Rectal smooth muscle tissue (tissue), 1 donor: ENCODE measurements at regions not wholly inside any gene's neighbourhood (a gene's known extent, or its start where the extent isn't known, plus 50 kb on each side); places are given as distances from the start of the nearest gene placed in this dataset.
"Not testable (repeated sequence)": the region's sequence is repeated elsewhere in the genome, so short reads cannot be mapped to it uniquely, and the experiment has no call there.

Experiments used
- H3K27ac ChIP-seq: one replicate; pipeline ENCODE4 v1.7.0; 2013; ENCODE audit warnings: low read depth, low read length, inconsistent platforms
- H3K27me3 ChIP-seq: one replicate; pipeline ENCODE4 v1.7.0; 2013; ENCODE audit warnings: low read length; ENCODE audit not compliant: control insufficient read depth, insufficient read depth
- H3K36me3 ChIP-seq: one replicate; pipeline ENCODE4 v1.7.0; 2013; ENCODE audit warnings: low read length; ENCODE audit not compliant: control insufficient read depth, insufficient read depth
- H3K4me1 ChIP-seq: one replicate; pipeline ENCODE4 v1.7.0; 2013; ENCODE audit warnings: low read length; ENCODE audit not compliant: control insufficient read depth, insufficient read depth
- H3K4me3 ChIP-seq: one replicate; pipeline ENCODE4 v1.7.0; 2013; ENCODE audit warnings: low read length
- H3K9ac ChIP-seq: one replicate; pipeline ENCODE4 v1.7.0; 2013; ENCODE audit warnings: low read length

DNA sequence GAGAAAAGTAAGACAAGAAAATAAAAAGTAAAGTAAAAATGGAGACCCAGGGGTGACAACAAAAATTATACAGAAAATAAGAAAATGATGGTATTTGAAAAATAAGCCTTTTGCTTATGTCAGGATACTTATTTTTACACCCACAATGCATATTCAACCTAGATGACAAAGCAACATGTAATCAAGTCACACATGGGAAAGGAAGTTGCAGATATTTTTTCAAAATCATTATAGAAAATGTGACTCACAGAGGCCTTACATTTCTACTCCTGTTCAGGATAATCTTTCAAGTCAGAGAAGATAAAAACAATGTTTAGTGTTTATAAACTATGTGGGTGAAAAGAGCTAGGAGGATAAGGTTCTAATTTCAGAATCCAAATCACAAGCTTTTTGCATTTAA, 275.3 kb upstream of the UBE2E3 start:
- H3K9ac ChIP-seq: no peak overlapping the region
- H3K27me3 ChIP-seq: no peaks in the 10 kb centered on the region
- H3K4me1 ChIP-seq: no peaks in the 10 kb centered on the region
- no peaks in the 10 kb centered on the region for H3K36me3 ChIP-seq
- H3K27ac ChIP-seq: no peak overlapping the region
- no peak overlapping the region for H3K4me3 ChIP-seq

DNA sequence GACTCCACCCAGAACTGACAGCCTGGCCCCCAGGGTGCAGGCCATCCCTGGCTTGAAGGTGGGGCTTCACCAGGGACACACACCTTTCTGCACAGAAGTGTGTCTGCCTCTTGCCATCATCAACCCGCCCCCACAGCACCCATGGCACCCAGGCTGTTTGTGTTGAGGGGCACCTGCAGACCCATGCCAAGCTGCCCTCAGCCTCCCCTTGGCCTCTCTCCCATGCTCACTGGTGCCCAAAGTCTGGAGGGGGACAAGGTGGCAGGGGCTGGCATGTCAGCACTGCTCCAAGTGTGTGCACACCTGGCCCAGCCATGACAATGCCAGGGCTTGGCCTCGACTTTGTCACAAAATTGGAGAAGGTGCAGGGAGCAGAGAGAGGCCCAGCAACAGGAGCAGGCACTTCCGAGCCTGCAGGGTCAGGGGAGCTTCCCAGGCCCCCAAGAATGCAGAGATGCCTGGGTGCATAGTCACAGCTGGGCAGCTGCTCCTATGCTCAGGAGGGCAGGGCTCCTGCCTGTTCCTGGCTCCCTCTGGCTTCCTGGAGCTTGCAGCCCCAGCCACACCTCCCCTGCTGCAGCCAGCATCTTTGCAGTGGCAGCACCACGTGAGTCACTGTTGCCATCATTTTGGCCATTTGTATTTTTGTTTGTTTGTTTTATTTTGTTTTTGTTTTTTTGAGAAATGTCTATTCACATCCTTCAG, 280.6 kb upstream of the UBE2E3 start:
- peaks cover 4% of the 10 kb centered on the region for H3K4me1 ChIP-seq
- no peak overlapping the region for H3K4me3 ChIP-seq
- no peaks in the 10 kb centered on the region for H3K36me3 ChIP-seq
- H3K27ac ChIP-seq: no peak overlapping the region
- no peak overlapping the region for H3K9ac ChIP-seq
- no peaks in the 10 kb centered on the region for H3K27me3 ChIP-seq

DNA sequence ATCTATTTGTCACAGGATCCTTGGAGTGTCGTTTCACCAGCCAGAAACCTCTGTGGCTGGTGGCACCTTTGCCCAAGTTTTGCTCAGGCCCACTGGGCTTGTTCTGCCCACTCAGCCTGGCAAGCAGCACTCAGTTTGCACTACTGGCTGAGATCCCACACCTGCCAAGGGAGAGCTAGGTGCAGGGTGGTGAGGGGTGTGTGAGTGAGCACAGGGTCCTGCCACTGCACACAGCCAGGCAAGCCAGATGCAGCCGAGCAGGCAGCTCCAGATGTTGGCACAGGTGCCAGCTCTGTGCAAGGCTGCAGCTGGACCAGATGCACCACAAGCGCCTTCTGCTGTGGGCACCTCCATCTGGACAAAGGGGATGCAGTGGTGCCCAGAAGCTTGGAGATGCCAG, 281.7 kb upstream of the UBE2E3 start:
- Histone ChIP-seq H3K27me3 (no peaks in the 10 kb centered on the region), H3K36me3 (no peaks in the 10 kb centered on the region), H3K4me3 (no peak overlapping the region), H3K9ac (no peak overlapping the region), H3K4me1 (peaks cover 6% of the 10 kb centered on the region), H3K27ac (no peak overlapping the region)

DNA sequence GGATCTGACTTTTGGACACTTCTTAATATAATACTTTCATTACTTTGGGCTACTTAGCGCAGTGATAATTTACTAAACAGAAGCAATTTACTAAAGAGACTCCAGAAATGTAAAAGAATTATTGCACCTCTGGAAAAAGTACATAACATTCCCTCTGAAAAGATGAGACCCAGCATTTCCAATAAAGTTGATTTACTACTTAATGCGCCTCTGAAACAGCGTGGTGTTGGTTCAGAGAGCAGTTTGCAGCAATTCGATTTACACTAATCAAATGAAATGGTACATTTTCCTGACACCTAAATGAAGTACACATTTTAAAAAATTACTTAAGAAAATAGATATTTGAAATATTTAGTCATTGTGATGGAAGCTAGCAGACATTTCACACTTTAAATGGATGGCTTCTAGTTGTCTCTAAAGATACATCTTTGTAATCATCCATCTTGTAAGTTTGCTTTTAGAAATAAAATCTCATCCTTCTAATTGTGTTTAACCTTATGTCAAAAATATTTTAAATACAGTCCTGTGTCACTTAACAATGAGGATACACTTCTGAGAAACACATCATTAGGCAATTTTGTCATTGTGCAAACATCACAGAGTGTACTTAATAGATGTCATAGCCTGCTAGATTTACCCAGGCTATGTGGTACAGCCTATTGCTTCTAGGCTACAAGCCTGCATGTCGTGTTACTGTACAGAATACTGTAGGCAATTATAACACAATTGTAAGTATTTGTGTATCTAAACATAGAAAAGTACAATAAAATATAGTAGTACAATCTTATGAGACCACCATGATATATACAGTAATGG, 284.6 kb upstream of the UBE2E3 start:
- Histone ChIP-seq H3K4me1 (peaks cover 6% of the 10 kb centered on the region), H3K27me3 (no peaks in the 10 kb centered on the region), H3K27ac (no peak overlapping the region), H3K9ac (no peak overlapping the region), H3K4me3 (no peak overlapping the region), H3K36me3 (no peaks in the 10 kb centered on the region)

DNA sequence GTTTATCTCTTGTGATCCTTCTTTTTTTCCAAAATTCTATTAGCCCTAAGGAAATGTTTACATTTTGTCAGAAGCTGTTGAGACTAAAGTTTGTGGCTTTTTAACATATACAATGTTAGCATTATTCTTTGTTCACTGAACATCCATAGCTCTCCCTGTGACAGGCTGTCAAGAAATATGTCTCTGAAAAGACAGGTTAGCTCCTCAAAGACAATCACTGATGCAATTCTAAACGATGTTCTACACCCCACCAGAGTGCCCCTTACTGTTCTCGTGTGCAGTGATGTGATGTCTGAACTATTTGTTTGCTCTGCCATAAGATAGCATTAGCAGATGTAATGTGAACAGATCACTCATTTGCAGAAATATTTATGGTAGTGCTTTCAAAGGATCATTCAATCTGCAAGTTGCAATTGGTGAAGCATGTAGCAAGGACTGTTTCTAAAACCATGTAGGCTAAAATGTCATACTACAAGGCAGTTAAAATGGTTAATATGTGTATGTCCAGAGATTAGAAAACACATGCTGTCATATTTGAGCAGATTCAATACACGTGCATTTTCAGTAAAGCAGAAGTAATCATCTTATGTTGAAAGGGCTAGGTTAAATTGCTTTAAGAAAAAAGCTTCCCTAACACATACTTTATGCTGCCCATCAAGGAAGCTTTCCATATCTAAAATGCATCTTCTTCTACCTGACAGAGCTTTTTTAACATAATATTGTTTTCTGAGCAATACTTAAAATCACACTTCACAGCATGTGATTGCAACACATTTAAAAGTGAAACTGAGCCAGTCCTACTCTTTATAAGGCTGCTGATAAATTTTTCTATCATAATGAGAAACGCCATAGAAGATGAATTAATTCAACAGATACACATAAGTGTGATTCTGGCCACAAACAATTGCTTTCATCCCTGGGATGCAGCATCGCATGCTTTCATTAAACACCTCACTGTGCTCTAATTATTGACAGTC, 285.7 kb upstream of the UBE2E3 start:
- Histone ChIP-seq H3K27ac (no peak overlapping the region), H3K4me3 (no peak overlapping the region), H3K27me3 (no peaks in the 10 kb centered on the region), H3K36me3 (no peaks in the 10 kb centered on the region), H3K4me1 (peaks cover 6% of the 10 kb centered on the region), H3K9ac (no peak overlapping the region)

DNA sequence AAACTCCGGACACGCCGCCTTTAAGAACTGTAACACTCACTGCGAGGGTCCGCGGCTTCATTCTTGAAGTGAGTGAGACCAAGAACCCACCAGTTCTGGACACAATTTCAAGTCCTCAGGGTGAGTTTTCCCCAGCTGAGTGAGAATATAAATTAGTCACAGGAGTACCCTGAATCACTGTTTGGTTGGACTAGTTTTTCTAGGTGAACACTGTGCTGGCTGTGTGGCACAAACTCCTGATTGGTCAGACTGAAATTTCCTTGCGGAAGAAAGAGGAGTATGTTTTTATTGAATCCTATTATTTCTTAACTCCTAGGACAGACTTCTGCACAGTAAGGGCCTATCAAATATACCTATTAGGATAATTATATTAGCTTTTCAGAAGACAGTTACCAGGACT, 288.1 kb upstream of the UBE2E3 start:
- no peak overlapping the region for H3K9ac ChIP-seq
- no peak overlapping the region for H3K4me3 ChIP-seq
- H3K27me3 ChIP-seq: no peaks in the 10 kb centered on the region
- H3K4me1 ChIP-seq: peaks cover 6% of the 10 kb centered on the region
- no peak overlapping the region for H3K27ac ChIP-seq
- H3K36me3 ChIP-seq: no peaks in the 10 kb centered on the region

DNA sequence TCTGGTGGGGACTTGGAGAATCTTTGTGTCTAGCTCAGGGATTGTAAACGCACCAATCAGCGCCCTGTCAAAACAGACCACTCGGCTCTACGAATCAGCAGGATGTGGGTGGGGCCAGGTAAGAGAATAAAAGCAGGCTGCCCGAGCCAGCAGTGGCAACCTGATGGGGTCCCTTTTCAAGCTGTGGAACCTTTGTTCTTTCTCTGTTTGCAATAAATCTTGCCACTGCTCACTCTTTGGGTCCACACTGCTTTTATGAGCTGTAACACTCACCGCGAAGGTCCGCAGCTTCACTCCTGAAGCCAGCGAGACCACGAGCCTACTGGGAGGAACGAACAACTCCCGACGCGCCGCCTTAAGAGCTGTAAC, 288.6 kb upstream of the UBE2E3 start:
- not testable (repeated sequence) for H3K27ac ChIP-seq, H3K4me1 ChIP-seq, H3K27me3 ChIP-seq, H3K9ac ChIP-seq, H3K4me3 ChIP-seq, H3K36me3 ChIP-seq

DNA sequence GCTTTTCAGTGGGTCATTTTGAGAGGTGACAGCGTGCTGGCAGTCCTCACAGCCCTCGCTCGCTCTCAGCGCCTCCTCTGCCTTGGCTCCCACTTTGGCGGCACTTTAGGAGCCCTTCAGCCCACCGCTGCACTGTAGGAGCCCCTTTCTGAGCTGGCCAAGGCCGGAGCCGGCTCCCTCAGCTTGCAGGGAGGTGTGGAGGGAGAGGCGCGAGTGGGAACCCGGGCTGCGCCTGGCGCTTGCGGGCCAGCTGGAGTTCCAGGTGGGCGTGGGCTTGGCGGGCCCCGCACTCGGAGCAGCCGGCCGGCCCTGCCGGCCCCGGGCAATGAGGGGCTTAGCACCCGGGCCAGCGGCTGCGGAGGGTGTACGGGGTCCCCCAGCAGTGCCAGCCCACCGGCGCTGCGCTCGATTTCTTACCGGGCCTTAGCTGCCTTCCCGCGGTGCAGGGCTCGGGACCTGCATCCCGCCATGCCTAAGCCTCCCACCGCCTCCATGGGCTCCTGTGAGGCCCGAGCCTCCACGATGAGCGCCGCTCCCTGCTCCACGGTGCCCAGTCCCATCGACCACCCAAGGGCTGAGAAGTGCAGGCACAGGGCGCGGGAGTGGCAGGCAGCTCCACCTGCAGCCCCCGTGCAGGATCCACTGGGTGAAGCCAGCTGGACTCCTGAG, 289.1 kb upstream of the UBE2E3 start:
- not testable (repeated sequence) for H3K4me1 ChIP-seq, H3K9ac ChIP-seq, H3K4me3 ChIP-seq, H3K27ac ChIP-seq, H3K36me3 ChIP-seq, H3K27me3 ChIP-seq

DNA sequence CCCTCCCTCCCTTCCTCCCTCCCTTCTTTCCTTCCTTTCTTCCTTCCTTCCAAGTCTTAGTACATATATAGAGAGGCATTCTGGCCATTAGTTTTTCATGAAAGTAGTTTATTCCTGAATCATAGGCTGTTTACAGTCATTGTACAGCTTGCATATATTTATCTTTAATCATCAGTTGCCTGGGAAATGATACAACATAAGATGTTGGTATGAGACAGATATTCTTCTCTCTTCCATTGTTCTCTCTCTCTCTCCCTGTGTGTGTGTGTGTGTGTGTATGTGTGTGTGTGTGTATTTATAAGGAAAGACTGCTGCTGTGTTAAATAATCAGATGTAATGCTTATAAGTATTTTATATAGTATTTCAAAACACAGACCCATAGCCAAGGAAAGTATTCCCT, 289.8 kb upstream of the UBE2E3 start:
- Histone ChIP-seq H3K27ac (no peak overlapping the region), H3K27me3 (no peaks in the 10 kb centered on the region), H3K9ac (no peak overlapping the region), H3K4me1 (peaks cover 6% of the 10 kb centered on the region), H3K4me3 (no peak overlapping the region), H3K36me3 (no peaks in the 10 kb centered on the region)

DNA sequence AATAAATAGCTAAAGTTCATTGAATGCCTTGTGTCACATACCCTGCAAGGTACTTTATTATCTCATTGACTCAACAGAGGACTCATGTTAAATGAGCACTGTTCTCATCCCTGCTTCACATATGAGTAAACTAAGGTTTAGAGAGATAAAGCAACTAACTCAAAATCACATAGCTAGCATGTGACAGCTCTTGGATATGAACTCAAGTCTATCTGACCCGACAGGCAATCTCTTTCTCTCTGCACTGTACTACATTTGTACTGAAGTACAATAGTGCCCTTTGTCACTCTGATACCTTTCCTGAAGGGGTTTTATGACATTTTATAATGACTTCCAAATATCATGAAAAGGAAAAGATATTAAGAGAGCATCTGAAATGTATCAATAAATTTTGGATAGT, 297.5 kb upstream of the UBE2E3 start:
- H3K4me3 ChIP-seq: no peak overlapping the region
- H3K27me3 ChIP-seq: no peaks in the 10 kb centered on the region
- no peaks in the 10 kb centered on the region for H3K36me3 ChIP-seq
- H3K9ac ChIP-seq: no peak overlapping the region
- H3K27ac ChIP-seq: no peak overlapping the region
- no peaks in the 10 kb centered on the region for H3K4me1 ChIP-seq

DNA sequence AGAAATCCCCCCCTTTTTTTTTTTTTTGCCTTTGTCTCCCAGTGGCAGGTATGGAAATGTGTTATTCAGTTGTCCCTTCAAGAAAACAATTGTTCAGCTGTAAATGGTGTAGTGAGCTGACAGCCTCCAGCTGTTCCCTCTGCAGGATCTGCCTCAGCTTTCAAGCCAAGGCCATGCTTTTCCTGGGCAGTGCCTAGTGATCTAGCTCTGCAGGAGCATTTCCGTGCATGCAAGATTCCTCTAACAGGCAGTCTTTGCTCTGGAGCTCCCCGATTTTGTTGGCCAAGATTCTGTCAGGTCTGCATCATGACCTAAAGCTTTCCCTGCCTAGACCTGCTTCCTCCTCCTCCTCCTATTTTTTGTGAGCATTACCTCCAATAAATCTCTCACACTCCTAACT, 300.7 kb upstream of the UBE2E3 start:
- Histone ChIP-seq H3K36me3 (no peaks in the 10 kb centered on the region), H3K27me3 (no peaks in the 10 kb centered on the region), H3K27ac (no peak overlapping the region), H3K9ac (no peak overlapping the region), H3K4me1 (no peaks in the 10 kb centered on the region), H3K4me3 (no peak overlapping the region)

DNA sequence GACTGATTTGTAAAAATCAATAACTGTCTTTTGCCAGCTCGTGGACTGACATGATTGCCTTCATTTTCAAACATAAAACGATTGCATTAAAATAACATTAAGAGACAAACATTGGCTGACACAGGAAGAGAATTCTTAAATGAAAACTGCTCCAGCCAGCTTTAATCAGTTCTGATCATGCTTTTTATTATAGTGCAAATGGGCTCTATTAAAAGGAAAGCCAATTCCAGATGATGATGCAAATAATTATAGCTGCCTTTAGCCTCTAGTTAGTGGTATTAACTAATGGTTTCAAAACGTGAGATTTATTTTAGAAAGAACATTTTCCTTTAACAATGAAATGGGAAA, 301.8 kb upstream of the UBE2E3 start:
- Histone ChIP-seq H3K27me3 (no peaks in the 10 kb centered on the region), H3K4me1 (no peaks in the 10 kb centered on the region), H3K27ac (no peak overlapping the region)

More for the DNA sequence above, 301.8 kb upstream of the UBE2E3 start:
- Histone ChIP-seq H3K4me3 (no peak overlapping the region), H3K9ac (no peak overlapping the region), H3K36me3 (no peaks in the 10 kb centered on the region)
